ENCODE measurements at regions not wholly inside any gene's neighbourhood (a gene's known extent, or its start where the extent isn't known, plus 50 kb on each side); places are given as distances from the start of the nearest gene placed in this dataset.

DNA sequence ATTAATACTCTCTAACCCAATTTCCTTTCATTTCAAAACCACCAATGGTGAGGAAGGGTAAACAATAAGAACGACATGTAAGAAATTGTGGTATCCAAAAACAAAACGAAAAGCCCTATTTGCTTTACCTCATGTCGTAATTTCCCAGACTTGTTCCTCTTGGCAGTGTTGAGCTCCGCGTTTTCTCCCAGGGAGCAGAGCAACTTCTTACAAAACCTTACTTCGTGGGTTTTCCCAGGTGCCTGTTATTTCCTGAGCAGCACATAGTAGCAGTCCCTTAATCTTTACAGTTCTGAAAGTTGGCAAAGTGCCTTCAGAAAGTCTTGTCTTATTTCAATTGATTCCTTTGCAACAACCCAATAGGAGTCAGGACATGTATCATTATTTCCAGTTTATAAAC is 207.9 kb upstream of the MARCKS start:
- Mint-ChIP-seq H3K36me3 (ENCODE audit: low read depth) (no peaks in the 10 kb centered on the region), H3K9me3 (no peaks in the 10 kb centered on the region), H3K27ac (no peak overlapping the region), H3K4me1 (peaks cover 18% of the 10 kb centered on the region; the same call in 2 of the 3 replicates), H3K27me3 (ENCODE audit: insufficient read depth, low read depth, poor library complexity) (peaks cover 3% of the 10 kb centered on the region), H3K4me3 (no peak overlapping the region)
- Histone ChIP-seq H3K4me3 (no peak overlapping the region), H3K27me3 (ENCODE audit: insufficient read depth) (no peaks in the 10 kb centered on the region), H3F3A (replicated peaks; ENCODE audit: low read depth) (no peaks in the 10 kb centered on the region), H2AFZ (peak overlapping the region; percentile 25; the same call in 1 of the 2 replicates), H3K4me2 (no peak overlapping the region), H4K20me1 (replicated peaks; ENCODE audit: insufficient read depth) (no peaks in the 10 kb centered on the region), H3K27ac (ENCODE audit: low read depth) (no peak overlapping the region), H3K36me3 (ENCODE audit: insufficient read depth) (no peaks in the 10 kb centered on the region), H3K4me1 (ENCODE audit: insufficient read depth) (peaks cover 10% of the 10 kb centered on the region; the same call in 1 of the 2 replicates), H3K79me2 (replicated peaks; ENCODE audit: insufficient read depth) (no peaks in the 10 kb centered on the region), H3K9me2 (ENCODE audit: insufficient read depth) (no peaks in the 10 kb centered on the region)
- no peak for ATAC-seq
- no peak for DNase-seq (ENCODE audit: low spot score)
- TF ChIP-seq STAT1 (IDR thresholded peaks at IDR 0.05; ENCODE audit: unreplicated experiment) = no peak
- no peak for TF ChIP-seq JUNB (IDR thresholded peaks at IDR 0.05; ENCODE audit: unreplicated experiment)
- TF ChIP-seq ZNF331 (CRISPR knock-in tag; IDR thresholded peaks at IDR 0.05; ENCODE audit: low read depth) = no peak
- TF ChIP-seq, protein P1, sequence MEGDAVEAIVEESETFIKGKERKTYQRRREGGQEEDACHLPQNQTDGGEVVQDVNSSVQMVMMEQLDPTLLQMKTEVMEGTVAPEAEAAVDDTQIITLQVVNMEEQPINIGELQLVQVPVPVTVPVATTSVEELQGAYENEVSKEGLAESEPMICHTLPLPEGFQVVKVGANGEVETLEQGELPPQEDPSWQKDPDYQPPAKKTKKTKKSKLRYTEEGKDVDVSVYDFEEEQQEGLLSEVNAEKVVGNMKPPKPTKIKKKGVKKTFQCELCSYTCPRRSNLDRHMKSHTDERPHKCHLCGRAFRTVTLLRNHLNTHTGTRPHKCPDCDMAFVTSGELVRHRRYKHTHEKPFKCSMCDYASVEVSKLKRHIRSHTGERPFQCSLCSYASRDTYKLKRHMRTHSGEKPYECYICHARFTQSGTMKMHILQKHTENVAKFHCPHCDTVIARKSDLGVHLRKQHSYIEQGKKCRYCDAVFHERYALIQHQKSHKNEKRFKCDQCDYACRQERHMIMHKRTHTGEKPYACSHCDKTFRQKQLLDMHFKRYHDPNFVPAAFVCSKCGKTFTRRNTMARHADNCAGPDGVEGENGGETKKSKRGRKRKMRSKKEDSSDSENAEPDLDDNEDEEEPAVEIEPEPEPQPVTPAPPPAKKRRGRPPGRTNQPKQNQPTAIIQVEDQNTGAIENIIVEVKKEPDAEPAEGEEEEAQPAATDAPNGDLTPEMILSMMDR (conservative IDR thresholded peaks at IDR 0.05; ENCODE audit: low read depth in 2 of 2) = no peak
- TF ChIP-seq, protein P2, sequence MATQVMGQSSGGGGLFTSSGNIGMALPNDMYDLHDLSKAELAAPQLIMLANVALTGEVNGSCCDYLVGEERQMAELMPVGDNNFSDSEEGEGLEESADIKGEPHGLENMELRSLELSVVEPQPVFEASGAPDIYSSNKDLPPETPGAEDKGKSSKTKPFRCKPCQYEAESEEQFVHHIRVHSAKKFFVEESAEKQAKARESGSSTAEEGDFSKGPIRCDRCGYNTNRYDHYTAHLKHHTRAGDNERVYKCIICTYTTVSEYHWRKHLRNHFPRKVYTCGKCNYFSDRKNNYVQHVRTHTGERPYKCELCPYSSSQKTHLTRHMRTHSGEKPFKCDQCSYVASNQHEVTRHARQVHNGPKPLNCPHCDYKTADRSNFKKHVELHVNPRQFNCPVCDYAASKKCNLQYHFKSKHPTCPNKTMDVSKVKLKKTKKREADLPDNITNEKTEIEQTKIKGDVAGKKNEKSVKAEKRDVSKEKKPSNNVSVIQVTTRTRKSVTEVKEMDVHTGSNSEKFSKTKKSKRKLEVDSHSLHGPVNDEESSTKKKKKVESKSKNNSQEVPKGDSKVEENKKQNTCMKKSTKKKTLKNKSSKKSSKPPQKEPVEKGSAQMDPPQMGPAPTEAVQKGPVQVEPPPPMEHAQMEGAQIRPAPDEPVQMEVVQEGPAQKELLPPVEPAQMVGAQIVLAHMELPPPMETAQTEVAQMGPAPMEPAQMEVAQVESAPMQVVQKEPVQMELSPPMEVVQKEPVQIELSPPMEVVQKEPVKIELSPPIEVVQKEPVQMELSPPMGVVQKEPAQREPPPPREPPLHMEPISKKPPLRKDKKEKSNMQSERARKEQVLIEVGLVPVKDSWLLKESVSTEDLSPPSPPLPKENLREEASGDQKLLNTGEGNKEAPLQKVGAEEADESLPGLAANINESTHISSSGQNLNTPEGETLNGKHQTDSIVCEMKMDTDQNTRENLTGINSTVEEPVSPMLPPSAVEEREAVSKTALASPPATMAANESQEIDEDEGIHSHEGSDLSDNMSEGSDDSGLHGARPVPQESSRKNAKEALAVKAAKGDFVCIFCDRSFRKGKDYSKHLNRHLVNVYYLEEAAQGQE (IDR thresholded peaks at IDR 0.05; ENCODE audit: unreplicated experiment) = no peak
- TF ChIP-seq, protein P3, sequence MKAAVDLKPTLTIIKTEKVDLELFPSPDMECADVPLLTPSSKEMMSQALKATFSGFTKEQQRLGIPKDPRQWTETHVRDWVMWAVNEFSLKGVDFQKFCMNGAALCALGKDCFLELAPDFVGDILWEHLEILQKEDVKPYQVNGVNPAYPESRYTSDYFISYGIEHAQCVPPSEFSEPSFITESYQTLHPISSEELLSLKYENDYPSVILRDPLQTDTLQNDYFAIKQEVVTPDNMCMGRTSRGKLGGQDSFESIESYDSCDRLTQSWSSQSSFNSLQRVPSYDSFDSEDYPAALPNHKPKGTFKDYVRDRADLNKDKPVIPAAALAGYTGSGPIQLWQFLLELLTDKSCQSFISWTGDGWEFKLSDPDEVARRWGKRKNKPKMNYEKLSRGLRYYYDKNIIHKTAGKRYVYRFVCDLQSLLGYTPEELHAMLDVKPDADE (IDR thresholded peaks at IDR 0.05) = no peak
- TF ChIP-seq ZNF114 (CRISPR knock-in tag; IDR thresholded peaks at IDR 0.05) = no peak
- no peak for TF ChIP-seq CREB1 (CRISPR knock-in tag; IDR thresholded peaks at IDR 0.05; ENCODE audit: low read depth)
- no peak for TF ChIP-seq EZH2phosphoT487 (IDR thresholded peaks at IDR 0.05; ENCODE audit: unreplicated experiment)
- TF ChIP-seq, protein P4, sequence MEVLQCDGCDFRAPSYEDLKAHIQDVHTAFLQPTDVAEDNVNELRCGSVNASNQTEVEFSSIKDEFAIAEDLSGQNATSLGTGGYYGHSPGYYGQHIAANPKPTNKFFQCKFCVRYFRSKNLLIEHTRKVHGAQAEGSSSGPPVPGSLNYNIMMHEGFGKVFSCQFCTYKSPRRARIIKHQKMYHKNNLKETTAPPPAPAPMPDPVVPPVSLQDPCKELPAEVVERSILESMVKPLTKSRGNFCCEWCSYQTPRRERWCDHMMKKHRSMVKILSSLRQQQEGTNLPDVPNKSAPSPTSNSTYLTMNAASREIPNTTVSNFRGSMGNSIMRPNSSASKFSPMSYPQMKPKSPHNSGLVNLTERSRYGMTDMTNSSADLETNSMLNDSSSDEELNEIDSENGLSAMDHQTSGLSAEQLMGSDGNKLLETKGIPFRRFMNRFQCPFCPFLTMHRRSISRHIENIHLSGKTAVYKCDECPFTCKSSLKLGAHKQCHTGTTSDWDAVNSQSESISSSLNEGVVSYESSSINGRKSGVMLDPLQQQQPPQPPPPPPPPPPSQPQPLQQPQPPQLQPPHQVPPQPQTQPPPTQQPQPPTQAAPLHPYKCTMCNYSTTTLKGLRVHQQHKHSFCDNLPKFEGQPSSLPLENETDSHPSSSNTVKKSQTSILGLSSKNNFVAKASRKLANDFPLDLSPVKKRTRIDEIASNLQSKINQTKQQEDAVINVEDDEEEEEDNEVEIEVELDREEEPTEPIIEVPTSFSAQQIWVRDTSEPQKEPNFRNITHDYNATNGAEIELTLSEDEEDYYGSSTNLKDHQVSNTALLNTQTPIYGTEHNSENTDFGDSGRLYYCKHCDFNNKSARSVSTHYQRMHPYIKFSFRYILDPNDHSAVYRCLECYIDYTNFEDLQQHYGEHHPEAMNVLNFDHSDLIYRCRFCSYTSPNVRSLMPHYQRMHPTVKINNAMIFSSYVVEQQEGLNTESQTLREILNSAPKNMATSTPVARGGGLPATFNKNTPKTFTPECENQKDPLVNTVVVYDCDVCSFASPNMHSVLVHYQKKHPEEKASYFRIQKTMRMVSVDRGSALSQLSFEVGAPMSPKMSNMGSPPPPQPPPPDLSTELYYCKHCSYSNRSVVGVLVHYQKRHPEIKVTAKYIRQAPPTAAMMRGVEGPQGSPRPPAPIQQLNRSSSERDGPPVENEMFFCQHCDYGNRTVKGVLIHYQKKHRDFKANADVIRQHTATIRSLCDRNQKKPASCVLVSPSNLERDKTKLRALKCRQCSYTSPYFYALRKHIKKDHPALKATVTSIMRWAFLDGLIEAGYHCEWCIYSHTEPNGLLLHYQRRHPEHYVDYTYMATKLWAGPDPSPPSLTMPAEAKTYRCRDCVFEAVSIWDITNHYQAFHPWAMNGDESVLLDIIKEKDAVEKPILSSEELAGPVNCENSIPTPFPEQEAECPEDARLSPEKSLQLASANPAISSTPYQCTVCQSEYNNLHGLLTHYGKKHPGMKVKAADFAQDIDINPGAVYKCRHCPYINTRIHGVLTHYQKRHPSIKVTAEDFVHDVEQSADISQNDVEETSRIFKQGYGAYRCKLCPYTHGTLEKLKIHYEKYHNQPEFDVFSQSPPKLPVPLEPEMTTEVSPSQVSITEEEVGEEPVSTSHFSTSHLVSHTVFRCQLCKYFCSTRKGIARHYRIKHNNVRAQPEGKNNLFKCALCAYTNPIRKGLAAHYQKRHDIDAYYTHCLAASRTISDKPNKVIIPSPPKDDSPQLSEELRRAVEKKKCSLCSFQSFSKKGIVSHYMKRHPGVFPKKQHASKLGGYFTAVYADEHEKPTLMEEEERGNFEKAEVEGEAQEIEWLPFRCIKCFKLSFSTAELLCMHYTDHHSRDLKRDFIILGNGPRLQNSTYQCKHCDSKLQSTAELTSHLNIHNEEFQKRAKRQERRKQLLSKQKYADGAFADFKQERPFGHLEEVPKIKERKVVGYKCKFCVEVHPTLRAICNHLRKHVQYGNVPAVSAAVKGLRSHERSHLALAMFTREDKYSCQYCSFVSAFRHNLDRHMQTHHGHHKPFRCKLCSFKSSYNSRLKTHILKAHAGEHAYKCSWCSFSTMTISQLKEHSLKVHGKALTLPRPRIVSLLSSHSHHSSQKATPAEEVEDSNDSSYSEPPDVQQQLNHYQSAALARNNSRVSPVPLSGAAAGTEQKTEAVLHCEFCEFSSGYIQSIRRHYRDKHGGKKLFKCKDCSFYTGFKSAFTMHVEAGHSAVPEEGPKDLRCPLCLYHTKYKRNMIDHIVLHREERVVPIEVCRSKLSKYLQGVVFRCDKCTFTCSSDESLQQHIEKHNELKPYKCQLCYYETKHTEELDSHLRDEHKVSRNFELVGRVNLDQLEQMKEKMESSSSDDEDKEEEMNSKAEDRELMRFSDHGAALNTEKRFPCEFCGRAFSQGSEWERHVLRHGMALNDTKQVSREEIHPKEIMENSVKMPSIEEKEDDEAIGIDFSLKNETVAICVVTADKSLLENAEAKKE (CRISPR knock-in tag; IDR thresholded peaks at IDR 0.05) = no peak
- TF ChIP-seq EZH2 (IDR thresholded peaks at IDR 0.05; ENCODE audit: low read depth, unreplicated experiment) = no peak
- no peak for TF ChIP-seq POLR2AphosphoS5 (IDR thresholded peaks at IDR 0.05; ENCODE audit: low read depth)
- TF ChIP-seq NANOG (IDR thresholded peaks at IDR 0.05; ENCODE audit: borderline replicate concordance) = no peak
